GM21737 (cell line): ENCODE measurements at regions not wholly inside any gene's neighbourhood (a gene's known extent, or its start where the extent isn't known, plus 50 kb on each side); places are given as distances from the start of the nearest gene placed in this dataset.

Source experiments
- ATAC-seq: cut with Tn5 transposase; IDR thresholded peaks from one replicate; pipeline ENCODE4 v1.9.1; 2021; ENCODE audit warnings: mild to moderate bottlenecking, moderate library complexity; ENCODE audit not compliant: unreplicated experiment

DNA sequence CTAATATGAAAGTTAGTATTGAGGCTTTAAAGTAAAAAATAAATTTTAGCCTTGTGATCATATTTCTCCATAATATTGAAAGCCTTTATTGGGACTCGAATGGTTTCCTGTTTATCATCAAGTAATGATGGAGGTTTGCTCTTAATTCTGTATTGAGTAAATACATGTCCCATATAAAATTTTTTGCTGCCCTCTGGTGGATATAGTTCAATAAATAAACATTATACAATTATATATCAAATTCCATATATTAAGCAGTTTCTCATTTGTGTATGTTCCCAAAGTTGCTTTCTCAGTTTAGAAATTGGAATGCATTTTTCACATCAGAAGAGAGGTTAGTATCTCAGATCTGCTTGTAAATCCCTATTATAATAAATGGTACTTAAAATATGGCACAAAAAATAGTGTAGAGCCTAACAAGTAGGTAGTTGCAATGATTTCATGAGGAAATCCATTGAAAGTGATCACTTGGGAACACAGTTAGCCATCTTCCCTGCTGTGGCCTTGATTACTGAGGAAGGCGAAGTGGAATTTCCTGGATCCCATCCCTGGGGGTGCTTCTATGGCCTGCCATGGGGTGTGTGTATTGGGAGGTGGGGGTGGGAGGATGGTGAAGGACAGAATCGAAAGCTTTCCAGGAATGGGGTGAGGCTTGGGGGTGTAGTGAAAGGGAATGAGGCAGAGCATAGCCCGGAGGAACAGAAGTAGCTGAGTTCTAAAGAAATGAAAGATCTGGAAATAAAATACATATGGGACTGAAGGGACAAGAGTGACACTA, 84.1 kb upstream of the C21orf91 start:
- no peak for ATAC-seq

GRCh38 chr21:17901458-17902079, 82.4 kb upstream of the C21orf91 start:
- no peak for ATAC-seq

GRCh38 chr21:17900990-17901385, 81.8 kb upstream of the C21orf91 start:
- ATAC-seq, result no peak

DNA sequence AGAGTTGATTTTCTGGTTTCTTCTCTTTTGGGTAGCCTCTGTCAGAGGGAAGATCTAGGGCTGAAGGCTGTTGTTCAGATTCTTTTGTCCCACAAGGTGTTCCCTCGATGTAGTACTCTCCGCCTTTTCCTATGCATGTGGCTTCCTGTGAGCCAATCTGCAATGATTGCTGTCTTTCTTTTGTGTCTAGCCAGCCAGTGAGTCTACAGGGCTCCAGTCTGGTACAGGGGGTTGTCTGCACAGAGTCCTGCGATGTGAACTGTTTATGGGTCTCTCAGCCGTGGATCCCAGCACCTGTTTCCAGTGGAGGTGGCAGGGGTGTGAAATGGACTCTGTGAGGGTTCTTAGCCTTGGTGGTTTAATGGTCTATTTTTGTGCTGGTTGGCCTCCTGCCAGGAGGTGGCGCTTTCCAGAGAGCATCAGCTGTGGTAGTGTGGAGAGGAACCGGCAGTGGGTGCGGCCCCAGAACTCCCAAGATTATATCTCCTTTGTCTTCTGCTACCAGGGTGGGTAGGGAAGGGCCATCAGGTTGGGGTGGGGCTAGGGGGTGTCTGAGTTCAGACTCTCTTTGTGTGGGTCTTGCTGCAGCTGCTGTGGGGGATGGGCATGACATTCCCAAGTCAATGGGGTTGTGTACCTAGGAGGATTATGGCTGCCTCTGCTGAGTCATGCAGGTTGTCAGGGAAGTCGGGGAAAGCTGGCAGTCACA, 81.3 kb upstream of the C21orf91 start:
- no peak for ATAC-seq

- ATAC-seq, result no peak
These were observed 70.0 kb upstream of the C21orf91 start for GRCh38 chr21:17889171-17889570.

- ATAC-seq, result no peak
These were observed 50.0 kb upstream of the C21orf91 start for GRCh38 chr21:17869115-17869514.
